Lower leg skin (tissue), 4 donors: ENCODE measurements at regions not wholly inside any gene's neighbourhood (a gene's known extent, or its start where the extent isn't known, plus 50 kb on each side); places are given as distances from the start of the nearest gene placed in this dataset.

ENCODE experiments used
- DNase-seq, 2 donors: peaks; one replicate each; pipeline ENCODE4 v3.0.0-alpha.2; 2019; ENCODE audit warnings: low spot score in 2 of 2
- H3K4me3 ChIP-seq: fragments of 200-600 bp; sonication (generic); 2 replicates; pipeline ENCODE4 v1.5.1; 2017; ENCODE audit warnings: mild to moderate bottlenecking, low read depth; ENCODE audit not compliant: poor library complexity, severe bottlenecking
- POLR2A ChIP-seq, 2 donors: fragments of 450-650 bp; IDR thresholded peaks; one replicate each; pipeline ENCODE4 v1.6.1; 2016 to 2017; ENCODE audit warnings: antibody characterized with exemption in 2 of 2, mild to moderate bottlenecking in 1 of 2, moderate library complexity in 1 of 2
- WGBS, 2 donors: methylation state at CpG; one replicate each; pipeline ENCODE4 v1.1.5; 2018; 5-methylcytosine and 5-hydroxymethylcytosine counted together
- intact Hi-C: fragments of 100-400 bp; cut with DNase I; formaldehyde crosslinking; loops from one replicate; pipeline ENCODE4 v1.15.0; 2023; ENCODE audit warnings: low total_unique reads
- TF ChIP-seq, protein P1 (sequence below), 3 donors: fragments of 450-650 bp; IDR thresholded peaks; one replicate each; pipeline ENCODE4 v1.5.1; 2016; ENCODE audit warnings: antibody characterized with exemption in 3 of 3, mild to moderate bottlenecking in 3 of 3, moderate library complexity in 2 of 3

- 73 to 79% methylated on average over 4 of the region's 4 CpGs for WGBS, 2 donors
- H3K4me3 ChIP-seq: no peak overlapping the region
- intact Hi-C loops: no loop called here
- DNase-seq: no peak
- no peak for TF ChIP-seq POLR2A (IDR thresholded peaks at IDR 0.05)
- TF ChIP-seq, protein P1, sequence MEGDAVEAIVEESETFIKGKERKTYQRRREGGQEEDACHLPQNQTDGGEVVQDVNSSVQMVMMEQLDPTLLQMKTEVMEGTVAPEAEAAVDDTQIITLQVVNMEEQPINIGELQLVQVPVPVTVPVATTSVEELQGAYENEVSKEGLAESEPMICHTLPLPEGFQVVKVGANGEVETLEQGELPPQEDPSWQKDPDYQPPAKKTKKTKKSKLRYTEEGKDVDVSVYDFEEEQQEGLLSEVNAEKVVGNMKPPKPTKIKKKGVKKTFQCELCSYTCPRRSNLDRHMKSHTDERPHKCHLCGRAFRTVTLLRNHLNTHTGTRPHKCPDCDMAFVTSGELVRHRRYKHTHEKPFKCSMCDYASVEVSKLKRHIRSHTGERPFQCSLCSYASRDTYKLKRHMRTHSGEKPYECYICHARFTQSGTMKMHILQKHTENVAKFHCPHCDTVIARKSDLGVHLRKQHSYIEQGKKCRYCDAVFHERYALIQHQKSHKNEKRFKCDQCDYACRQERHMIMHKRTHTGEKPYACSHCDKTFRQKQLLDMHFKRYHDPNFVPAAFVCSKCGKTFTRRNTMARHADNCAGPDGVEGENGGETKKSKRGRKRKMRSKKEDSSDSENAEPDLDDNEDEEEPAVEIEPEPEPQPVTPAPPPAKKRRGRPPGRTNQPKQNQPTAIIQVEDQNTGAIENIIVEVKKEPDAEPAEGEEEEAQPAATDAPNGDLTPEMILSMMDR (IDR thresholded peaks at IDR 0.05): no peak
Observed at GRCh38 chr2:144234542-144234871, 285.4 kb downstream of the ZEB2 start.

DNA sequence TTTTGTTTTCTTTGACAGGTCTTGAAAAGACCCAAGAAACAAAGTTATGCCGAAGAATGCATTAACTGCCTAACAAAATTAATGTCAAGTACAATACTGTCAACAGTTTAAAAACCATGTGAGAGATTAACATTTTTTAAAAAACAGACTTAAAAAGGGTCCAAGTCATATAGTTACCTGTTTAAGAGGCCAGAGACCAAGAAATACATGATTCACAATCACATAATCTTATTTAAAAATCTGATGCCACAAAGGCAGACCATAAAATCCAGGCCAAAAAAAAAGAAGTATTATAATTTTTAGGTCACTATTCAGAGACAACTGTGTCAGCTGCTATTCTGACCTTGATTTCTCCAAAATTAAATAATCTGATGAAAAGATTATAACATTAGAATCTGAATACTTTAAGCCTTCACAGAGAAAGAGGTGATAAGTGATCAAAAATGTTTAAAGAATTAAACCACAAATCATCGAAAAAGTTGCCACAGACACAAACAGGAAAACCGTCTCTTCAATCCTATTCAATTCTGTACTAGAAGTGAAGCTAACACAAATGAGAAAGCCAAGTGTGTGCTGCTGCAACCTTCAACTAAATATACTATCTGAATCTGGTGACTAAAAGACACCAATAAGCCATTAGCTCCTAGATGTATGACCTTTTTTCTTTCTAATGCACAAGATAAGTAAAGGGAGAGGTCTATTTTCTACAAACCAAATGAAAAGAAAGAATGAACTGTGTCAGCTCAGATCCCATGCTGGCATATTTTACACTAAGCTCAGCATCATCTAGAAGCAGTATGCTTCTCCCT is 286.0 kb downstream of the ZEB2 start:
- WGBS, 2 donors: 80 to 86% methylated on average over 3 of the region's 3 CpGs
- TF ChIP-seq POLR2A (IDR thresholded peaks at IDR 0.05): no peak
- TF ChIP-seq, protein P1 (IDR thresholded peaks at IDR 0.05): no peak
- H3K4me3 ChIP-seq: no peak overlapping the region
- no peak for DNase-seq
- intact Hi-C loops: no loop called here

- intact Hi-C loops: no loop called here
- H3K4me3 ChIP-seq: no peak overlapping the region
- no peak for TF ChIP-seq POLR2A (IDR thresholded peaks at IDR 0.05)
- TF ChIP-seq, protein P1 (IDR thresholded peaks at IDR 0.05): no peak
- DNase-seq: no peak
- 73 to 78% methylated on average over 2 of the region's 2 CpGs for WGBS, 2 donors
Observed at GRCh38 chr2:144233317-144233716, 286.6 kb downstream of the ZEB2 start.

GRCh38 chr2:144230448-144231085 is 289.4 kb downstream of the ZEB2 start:
- no peak for TF ChIP-seq POLR2A (IDR thresholded peaks at IDR 0.05)
- TF ChIP-seq, protein P1 (IDR thresholded peaks at IDR 0.05): no peak

GRCh38 chr2:144230033-144230432 is 289.9 kb downstream of the ZEB2 start:
- WGBS, 2 donors: 97 to 98% methylated on average over 4 of the region's 4 CpGs
- H3K4me3 ChIP-seq: no peak overlapping the region
- TF ChIP-seq POLR2A (IDR thresholded peaks at IDR 0.05): no peak
- TF ChIP-seq, protein P1 (IDR thresholded peaks at IDR 0.05): no peak
- no peak for DNase-seq
- intact Hi-C loops: no loop called here

More at GRCh38 chr2:144230448-144231085, 289.4 kb downstream of the ZEB2 start:
- intact Hi-C loops: no loop called here
- WGBS, 2 donors: 85 to 87% methylated on average over 1 of the region's 1 CpG
- DNase-seq: no peak
- H3K4me3 ChIP-seq: no peak overlapping the region
